Esophagus muscularis mucosa (tissue), 3 donors: ENCODE measurements at regions not wholly inside any gene's neighbourhood (a gene's known extent, or its start where the extent isn't known, plus 50 kb on each side); places are given as distances from the start of the nearest gene placed in this dataset.

Source experiments
- POLR2A ChIP-seq: fragments of 450-650 bp; IDR thresholded peaks from one replicate; pipeline ENCODE4 v1.6.1; 2017; ENCODE audit warnings: antibody characterized with exemption, moderate library complexity, mild to moderate bottlenecking, low read depth
- POLR2AphosphoS5 ChIP-seq, 2 donors: sonication (generic); formaldehyde crosslinking; IDR thresholded peaks; one replicate each; pipeline ENCODE4 v1.6.1; 2017; ENCODE audit warnings: antibody characterized with exemption in 2 of 2
- TF ChIP-seq, protein P1 (sequence below), 3 experiments: fragments of 200-600 bp in 2 of 3; fragments of 450-650 bp in 1 of 3; sonication (generic) in 2 of 3; IDR thresholded peaks; one replicate each; pipeline ENCODE4 v1.5.1; 2017 to 2019; ENCODE audit warnings: antibody characterized with exemption in 3 of 3, mild to moderate bottlenecking in 2 of 3, moderate library complexity in 1 of 3

DNA sequence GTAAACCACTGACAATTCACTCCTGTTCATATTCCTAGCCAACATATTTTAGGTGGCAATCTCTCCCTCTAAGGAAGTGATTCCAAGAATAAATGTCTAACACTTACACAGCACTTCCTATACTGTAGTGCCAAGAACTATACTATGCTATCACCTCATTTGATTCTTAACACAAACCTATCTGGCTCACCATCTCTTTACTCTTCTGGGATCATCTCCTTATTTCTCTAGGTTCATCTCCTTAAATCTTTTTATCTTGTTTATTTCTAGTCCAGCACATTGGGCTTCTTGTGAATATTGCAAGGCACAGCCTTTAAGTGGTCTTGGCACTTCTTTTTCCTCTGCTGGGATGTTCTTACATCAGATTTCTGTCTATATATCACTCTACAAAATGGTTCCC is 366.3 kb downstream of the SLITRK6 start:
- TF ChIP-seq POLR2A (no peak), POLR2AphosphoS5 (IDR thresholded peaks at IDR 0.05) (no peak)
- TF ChIP-seq, protein P1, sequence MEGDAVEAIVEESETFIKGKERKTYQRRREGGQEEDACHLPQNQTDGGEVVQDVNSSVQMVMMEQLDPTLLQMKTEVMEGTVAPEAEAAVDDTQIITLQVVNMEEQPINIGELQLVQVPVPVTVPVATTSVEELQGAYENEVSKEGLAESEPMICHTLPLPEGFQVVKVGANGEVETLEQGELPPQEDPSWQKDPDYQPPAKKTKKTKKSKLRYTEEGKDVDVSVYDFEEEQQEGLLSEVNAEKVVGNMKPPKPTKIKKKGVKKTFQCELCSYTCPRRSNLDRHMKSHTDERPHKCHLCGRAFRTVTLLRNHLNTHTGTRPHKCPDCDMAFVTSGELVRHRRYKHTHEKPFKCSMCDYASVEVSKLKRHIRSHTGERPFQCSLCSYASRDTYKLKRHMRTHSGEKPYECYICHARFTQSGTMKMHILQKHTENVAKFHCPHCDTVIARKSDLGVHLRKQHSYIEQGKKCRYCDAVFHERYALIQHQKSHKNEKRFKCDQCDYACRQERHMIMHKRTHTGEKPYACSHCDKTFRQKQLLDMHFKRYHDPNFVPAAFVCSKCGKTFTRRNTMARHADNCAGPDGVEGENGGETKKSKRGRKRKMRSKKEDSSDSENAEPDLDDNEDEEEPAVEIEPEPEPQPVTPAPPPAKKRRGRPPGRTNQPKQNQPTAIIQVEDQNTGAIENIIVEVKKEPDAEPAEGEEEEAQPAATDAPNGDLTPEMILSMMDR (IDR thresholded peaks at IDR 0.05): no peak
